HG02798 (cell line): ENCODE measurements at regions not wholly inside any gene's neighbourhood (a gene's known extent, or its start where the extent isn't known, plus 50 kb on each side); places are given as distances from the start of the nearest gene placed in this dataset.
"Not testable (repeated sequence)": the region's sequence is repeated elsewhere in the genome, so short reads cannot be mapped to it uniquely, and the experiment has no call there.

ENCODE experiments used
- ATAC-seq: cut with Tn5 transposase; IDR thresholded peaks from one replicate; pipeline ENCODE4 v1.9.1; 2021; ENCODE audit warnings: mild to moderate bottlenecking; ENCODE audit not compliant: unreplicated experiment, poor library complexity

DNA sequence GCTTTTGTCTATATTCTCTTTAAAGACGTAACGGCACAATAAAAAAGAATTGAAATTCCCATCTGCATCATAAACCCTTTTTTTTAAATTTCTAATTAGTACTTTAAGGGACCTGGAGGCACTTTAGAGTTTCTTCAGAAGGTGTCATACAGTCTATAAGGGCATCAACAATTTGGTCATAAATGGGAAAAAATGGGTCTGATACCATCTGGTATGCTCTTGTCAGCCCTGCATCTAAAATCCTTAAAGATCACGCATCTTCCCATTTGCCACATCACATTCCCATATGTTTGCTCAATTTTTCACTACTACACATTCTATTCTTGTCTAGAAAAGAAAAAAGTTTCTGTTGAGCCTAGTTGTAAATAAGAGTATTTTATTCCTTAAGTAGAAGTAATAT lies 53.8 kb downstream of the COX7C start:
- ATAC-seq, result no peak

DNA sequence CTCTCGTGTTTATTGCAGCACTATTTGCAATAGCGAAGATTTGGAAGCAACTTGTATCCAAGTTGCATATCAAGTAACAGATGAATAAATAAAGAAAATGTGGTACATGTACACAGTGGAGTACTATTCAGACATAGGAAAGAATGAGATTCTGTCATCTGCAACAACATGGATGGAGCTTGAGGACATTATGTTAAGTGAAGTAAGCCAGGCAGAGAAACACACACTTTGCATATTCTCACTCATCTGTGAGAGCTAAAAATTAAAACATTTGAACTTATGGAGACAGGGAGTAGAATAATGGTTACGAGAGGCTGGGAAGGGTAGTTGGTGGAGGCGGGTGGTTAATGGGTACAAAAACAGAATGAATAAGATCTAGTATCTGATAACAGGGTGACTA lies 56.3 kb downstream of the COX7C start:
- no peak for ATAC-seq

DNA sequence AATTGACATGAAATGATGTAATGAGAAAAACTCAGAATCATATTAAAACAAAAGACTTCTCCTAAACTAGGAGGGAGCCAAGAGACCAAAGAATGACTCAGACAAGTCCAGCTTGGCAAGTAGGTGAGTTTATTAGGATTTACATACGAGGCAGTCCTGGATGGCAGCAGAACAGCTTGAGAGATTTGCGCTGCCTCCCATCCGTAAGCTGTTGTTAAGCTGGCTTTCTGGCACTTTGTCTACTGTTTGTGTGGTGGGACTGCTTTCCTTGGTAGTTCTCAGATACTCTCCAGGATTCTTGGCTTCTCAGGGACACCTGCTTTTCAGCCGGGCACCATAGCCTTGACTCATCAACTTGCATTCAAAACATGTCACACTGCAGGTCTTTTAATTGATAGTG lies 57.6 kb downstream of the COX7C start:
- no peak for ATAC-seq

DNA sequence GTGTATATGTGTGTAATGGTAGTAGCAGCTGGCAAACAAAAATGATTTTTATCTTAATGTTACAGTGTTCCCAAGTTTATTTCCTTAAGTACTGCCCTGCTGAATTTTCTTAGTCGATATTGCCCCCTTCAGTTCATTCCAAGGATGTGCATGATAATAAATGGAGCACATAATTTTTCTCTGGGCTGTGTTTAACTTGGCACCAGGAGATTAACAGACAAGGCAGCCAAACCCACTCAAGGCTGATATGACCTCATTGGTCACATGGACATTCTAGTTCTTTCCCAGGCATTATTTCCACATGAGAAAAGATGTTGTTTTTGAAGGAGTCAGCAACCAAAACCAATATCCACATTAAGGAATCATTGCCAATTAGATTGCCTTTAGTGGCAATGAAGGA lies 61.8 kb downstream of the COX7C start:
- peak; percentile 70 for ATAC-seq

DNA sequence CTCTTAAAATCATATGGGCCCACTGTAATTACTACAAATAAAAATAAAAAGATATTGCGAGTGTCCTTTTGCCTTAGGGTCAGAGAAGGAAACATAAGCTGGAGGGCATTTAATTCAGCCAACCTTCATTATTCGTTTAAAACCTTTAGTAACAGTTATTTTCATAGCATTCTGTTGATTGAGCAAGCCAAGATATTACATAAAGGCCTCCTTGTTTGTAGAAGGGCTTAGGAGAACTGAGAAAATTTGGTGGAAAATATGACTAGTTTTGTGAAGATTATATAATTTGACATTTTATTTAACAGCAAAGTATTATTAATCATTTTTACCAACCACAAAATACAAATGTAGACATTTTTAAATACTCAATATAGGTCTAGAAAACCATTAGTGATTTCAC lies 62.2 kb downstream of the COX7C start:
- ATAC-seq, result no peak

DNA sequence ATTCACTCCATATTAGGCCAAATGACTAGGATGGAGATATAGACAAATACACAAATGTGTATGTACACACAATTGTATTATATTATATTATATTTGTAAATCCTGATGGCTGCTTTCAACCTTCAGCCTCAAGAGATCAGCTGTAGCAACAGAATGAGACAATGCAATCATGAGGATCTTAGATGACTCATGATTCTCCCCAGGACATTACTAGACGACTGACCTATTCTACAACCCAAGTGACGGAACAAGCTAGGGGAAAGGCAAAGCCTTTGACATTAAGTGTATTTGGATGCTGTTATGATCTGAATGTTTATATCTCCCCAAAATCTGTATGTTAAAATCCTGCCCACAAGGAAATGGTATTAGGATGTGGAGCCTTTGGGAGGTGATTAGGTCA lies 66.5 kb downstream of the COX7C start:
- no peak for ATAC-seq

DNA sequence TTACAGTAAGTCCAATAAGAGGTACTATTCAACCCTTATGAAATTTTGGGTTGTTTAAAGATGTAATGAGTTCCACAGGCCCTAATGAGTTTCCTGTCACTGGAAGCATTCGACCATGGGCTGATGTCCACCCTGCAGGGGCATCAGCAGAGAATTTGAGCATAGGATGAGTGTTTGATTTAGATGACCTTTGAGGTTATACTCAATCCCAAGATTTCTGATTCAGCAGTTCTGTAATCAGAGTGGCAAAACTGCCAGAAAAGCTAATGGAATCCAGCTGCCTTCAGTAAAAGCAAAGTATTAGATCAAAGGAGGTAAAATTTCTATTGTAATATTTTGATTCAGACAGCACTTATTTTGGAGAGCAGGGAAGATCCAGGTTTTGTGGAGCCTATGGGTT lies 68.3 kb downstream of the COX7C start:
- no peak for ATAC-seq

DNA sequence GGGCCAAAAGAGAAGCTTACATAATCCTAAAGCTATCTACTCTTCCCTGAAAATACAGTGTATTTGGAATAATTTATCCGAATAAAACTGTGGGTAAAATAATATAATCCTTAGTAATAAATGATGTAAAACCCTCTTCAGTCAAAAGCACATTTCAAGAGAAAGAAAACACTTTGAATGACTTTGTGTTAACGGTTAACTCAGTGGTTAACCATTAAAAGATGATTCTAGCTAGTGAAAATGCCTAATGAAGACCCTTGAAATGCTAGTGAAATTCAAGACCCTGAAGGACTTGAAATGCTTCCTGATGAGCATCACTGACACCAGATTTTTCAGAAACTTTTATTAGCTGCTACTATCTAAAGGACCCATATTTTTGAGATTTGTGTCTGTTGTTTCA lies 70.7 kb downstream of the COX7C start:
- no peak for ATAC-seq

DNA sequence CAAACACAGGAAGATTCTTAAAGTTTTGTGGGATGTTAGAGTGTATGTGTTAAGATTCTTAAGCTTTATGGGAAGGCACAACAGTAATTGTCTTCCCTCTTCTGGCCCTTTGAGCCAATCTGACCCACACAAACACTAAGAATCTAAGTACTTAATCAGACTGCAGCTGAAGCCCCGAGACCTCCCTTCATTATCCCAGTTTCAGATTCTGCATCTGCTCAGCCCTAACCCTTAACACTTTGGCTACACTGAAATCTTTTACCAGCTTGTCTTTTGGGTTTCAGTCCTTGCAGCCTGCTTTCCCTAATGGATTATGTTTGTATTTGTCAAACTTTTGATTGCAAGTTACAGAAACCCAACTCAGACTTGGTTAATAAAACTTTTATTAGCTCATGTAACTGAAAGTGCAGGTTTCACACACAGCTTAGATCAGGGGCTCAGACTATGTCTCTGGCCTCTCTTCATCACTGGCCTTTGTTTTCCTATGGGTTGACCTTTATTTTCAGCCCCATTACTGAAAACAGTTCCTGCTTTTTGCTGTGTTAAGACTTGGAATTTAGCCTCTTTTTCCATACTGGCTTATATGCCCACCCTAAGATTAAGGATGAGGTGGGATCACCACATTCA lies 71.5 kb downstream of the COX7C start:
- ATAC-seq, result no peak

DNA sequence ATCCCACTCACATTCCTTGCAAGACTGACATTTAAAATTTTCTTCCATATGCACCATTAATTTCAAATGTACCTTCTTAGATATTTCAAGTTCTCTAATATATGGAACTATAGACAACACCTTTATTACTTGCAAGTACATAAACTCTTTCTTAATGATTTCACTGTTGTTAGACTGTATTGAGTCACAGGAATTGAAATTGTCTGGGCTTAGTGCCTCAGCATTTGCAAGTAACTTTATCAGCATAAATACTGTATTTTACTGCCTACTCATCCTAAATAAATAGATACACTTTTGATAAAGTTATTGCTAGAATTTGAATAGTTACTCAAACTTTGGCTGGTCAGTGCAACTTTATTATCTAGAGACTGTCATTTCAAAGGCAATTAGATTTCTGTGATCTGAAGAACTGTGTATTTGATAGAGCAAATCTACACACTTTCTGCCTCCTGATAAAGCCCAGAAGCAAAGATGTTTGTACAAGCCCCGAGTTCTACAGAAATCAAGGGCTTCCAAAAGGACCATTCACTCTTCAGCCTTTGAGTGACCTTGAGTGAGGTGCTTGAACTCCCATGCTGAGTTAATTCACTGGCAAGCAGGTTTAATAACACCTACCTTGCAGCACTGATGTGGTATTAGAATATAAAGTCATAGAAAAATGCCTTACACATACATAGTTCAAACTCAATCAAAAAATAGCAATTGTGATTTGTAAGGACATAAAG lies 91.6 kb downstream of the COX7C start:
- ATAC-seq, result no peak

DNA sequence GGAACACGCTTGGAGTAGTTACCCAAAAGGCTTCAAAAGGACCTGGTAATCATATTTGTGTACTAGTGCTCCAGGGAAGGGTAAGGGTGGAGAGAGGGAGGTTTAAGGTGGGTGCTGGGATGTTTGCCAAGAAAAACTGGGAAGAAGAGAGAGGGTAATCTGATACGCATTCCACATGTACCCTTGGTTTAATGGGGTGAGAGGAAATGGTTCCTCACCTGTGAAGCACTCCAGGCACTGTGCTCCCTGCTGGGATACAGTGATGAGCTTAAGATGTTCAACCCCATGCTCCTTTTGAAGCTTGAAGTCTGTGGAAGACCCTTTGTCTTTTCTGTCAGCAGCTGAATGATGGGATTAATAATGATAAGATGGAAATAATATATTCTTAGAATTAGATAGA lies 98.4 kb downstream of the COX7C start:
- no peak for ATAC-seq

DNA sequence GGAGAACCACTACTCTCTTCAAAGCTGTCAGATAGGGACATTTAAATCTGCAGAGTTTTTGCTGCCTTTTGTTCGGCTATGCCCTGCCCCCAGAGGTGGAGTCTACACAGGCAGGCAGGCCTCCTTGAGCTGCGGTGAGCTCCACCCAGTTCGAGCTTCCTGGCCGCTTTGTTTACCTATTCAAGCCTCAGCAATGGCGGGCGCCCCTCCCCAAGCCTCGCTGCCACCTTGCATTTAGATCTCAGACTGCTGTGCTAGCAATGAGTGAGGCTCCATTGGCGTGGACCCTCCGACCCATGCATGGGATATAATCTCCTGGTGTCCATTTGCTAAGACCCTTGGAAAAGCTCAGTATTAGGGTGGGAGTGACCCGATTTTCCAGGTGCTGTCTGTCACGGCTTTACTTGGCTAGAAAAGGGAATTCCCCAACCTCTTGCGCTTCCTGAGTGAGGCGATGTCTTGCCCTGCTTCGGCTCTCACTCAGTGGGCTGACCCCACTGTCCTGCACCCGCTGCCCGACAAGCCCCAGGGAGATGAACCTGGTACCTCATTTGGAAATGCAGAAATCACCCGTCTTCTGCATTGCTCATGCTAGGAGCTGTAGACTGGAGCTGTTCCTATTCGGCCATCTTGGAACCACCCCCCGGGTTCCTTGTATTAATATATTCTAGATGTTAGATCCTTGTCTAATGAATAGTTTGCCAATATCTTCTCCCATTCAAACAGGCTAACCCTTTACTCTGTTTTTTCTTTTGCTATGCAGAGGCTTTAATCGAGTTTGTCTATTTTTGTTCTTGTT lies 113.8 kb downstream of the COX7C start:
- ATAC-seq, result not testable (repeated sequence)

DNA sequence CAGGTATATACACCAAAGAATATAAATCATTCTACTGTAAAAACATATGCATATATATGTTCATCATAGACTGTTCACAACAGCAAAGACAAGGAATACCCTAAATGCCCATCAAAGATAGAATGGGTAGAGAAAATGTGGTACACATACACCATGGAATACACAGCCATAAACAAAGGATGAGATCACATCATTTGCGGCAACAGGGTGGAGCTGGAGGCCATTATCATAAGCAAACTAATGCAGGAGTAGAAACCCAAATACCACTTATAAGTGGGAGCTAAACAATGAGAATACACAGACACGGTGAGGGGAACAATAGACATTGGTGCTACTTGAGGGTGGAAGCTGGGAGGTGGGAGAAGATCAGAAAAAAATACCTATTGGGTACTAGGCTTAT lies 117.6 kb downstream of the COX7C start:
- no peak for ATAC-seq

DNA sequence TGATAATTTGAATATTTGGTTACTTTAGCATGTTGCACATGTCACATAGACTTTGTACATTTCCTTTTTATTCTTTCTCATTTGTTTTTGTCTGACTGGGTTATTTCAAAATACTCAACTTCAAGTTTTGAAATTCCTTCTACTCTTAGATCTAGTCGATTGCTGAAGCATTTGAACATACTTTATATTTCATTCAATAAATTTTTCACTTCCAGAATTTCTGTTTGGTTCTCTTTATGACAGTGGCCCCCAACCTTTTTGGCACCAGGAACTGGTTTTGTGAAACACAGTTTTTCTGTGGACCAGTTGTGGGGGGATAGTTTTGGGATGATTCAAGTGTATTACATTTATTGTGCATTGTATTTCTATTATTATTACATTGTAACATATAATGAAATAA lies 119.8 kb downstream of the COX7C start:
- no peak for ATAC-seq

DNA sequence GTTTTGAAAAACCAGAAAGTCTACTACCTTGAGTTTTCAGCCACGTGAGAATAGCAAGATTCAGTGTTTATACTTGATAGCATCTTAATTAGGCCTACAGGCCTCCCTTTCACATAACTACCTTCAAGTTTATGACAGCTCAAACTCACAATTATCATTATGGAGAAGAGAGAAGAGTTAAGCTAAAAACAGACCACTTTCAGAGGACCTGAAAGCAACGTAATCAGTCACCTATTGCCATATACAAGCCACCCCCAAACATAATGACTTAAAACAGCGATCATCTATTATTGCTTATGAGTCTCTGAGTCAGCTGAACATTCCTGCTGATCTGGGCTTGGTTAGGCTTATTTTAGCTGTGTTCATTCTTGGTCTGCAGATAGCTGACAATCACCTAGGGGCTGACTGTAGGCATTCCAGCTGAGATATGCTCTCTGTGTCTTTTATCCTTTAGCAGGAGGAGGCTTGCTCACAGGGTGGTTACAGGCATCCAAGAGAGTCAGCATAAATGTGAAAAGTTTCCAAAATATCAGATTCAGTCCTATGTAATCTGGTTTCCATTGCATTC lies 130.9 kb downstream of the COX7C start:
- ATAC-seq, result no peak

DNA sequence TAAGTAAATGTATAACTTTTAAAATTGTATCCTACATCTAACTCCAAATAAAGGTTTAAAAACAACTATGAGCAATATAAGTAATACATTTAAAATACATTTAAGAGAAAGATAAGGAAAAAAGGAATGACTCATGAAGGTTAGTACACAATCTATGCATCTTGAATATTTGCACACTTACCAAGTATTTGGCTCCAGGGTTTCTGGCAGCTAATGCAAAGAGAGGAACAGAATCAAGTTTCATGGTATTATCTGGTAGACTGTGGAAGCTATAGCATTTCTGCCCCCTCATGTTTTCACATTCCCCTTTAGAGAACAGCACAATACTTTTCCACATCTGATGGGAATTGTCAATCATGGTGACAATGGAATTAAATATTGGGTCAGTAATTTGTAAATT lies 132.1 kb downstream of the COX7C start:
- ATAC-seq, result no peak

DNA sequence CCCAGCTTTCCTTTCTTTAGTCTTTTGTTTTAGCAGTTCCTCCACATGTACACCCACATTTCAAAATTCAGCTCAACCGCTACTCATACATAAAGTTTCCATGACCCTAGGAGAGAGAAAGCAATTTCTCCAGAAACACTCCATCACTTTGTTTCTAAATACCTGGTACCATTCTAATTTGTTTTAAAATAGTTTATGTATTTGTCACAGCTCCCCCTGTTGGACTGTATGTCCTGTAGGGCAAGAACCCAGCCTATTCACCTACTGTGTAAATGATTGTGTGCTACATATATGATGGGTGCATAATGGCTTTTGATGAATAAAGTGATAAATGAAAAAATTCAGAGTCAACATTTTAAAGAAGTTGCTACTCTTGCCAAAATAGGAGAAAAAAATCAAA lies 139.1 kb downstream of the COX7C start:
- no peak for ATAC-seq

DNA sequence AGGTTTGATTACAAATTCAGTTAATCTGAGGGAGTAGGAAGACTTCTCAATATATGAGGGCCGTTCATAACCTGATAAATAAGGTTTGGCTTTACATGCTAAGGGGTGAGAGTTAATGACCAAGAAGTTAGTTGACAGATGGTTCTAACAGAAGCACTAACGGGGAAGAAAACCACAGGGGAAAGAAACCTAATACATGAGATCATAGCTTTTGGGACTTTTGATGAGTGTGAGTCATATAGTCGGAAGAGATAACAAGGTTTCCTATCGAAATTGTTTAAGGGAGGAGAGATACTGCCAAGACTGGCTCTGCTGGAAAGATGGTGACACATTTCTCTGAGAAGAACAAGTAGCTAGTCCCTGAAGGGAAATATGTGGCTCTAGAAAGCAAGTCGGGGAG lies 140.1 kb downstream of the COX7C start:
- ATAC-seq, result no peak

DNA sequence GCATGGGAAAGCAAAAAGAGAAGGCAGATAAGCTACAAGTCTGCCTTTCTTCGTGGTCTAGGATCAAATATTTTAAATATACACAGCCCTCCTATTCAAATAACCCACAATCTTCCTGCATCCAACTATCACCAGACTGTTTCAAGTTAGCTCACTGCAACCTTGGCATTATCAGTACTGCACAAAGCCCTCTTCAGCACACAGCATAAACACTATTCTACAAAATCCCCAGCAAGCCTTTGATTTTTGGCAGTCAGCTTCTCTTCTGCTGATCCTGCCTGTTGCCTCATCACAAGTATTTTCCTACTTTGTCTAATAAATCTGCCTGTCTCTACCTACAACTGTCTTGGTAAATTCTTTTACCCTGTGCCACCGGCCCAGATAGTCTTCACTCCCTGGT lies 142.9 kb downstream of the COX7C start:
- ATAC-seq, result no peak

DNA sequence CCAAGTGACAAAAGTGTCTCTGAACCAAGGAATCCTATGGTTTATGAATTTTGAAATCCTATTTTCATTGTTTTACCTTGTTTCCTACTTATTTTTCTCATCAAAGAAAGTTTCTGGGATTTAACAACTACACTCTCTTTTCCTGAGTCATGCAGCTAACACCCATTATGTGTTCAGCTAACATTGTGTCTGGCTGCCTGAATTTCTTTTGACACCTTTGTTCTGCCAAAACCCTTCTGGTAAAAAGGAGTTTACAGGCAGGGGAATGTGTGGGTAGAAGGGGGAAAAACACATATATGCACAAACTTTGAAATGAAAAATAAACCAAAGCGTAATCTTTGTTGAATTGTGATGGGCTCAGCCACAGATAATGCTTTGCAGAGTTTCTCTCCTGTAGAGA lies 146.2 kb downstream of the COX7C start:
- ATAC-seq, result no peak

DNA sequence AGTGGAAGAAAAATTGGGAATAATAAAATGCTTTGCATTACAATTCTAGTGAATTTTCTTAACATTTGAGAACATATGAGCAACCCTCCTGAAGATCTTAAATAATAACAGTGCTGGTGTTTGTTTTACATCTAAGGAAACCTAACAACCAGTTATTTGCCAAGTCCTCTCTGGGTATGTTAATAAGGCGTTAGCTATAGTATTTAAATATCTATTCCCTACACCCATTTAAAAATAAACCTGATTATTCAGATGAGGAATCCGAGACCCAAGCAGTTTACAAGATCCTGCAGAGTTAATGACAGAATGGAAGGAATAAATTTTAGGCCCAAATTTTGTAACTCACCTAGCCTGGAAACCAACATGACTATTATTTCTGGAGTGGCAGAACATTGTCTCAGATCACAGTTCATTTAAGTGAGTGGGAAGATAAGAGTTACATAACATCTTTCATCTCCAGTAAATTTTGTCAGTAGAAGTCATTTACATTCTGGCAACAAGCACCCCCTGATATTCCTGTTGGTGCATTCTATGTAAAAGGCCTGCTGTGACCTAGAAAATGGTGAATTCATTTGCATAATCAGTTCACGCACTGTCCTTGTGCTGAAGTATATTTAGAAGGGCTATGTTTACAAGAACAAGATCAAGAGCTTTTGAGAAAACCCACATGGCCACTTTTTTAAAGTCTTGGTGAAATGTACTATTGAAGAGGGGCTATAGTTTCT lies 148.2 kb downstream of the COX7C start:
- no peak for ATAC-seq
